PFSK-1 (cell line): ENCODE measurements at regions not wholly inside any gene's neighbourhood (a gene's known extent, or its start where the extent isn't known, plus 50 kb on each side); places are given as distances from the start of the nearest gene placed in this dataset.

Experiments
- POLR2AphosphoS5 ChIP-seq: IDR thresholded peaks from 2 replicates; pipeline ENCODE4 v1.6.1; 2012; ENCODE audit warnings: low read depth, mild to moderate bottlenecking, control low read depth, low read length, moderate library complexity
- REST ChIP-seq, 2 experiments: IDR thresholded peaks; 2 replicates each; pipeline versions ENCODE4 v1.6.1 to v1.8.0; 2011 to 2012; ENCODE audit warnings: low read depth in 2 of 2, low read length in 2 of 2, control low read depth in 1 of 2, inconsistent platforms in 1 of 2, mild to moderate bottlenecking in 1 of 2, moderate library complexity in 1 of 2; ENCODE audit not compliant: insufficient read depth in 1 of 2
- SIN3A ChIP-seq: IDR thresholded peaks from 2 replicates; pipeline ENCODE4 v1.6.1; 2012; ENCODE audit warnings: mild to moderate bottlenecking, low read length, moderate library complexity, borderline replicate concordance; ENCODE audit not compliant: insufficient read depth

GRCh38 chr5:6248132-6248531, 130.2 kb downstream of the MED10 start:
- TF ChIP-seq REST (IDR thresholded peaks at IDR 0.05; ENCODE audit: insufficient read depth in 1 of 2, low read depth in 2 of 2, low read length in 2 of 2) (no peak), SIN3A (no peak), POLR2AphosphoS5 (no peak)
